ENCODE measurements at regions not wholly inside any gene's neighbourhood (a gene's known extent, or its start where the extent isn't known, plus 50 kb on each side); places are given as distances from the start of the nearest gene placed in this dataset.

DNA sequence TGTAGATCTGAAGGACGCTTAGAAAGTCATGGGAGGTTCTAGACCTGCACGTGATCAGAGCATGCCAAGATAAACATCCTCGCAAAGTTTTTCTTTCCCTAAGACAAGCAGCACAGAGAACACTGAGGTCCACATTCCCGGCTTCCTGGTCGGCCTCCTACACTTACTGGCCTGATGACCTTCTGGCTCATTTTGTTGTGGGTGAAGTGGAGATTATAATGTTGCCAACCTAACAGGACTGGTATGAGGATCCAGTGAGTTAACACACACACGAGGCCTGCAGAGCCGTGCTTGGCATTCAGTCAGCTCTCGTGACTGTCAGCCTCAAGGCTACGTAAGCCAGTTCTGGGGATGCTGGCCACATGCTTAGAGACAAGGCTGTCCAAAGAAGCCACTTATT is 186.0 kb downstream of the TENT4A start:
- WGBS, 4 donors = 34 to 43% (median 39%) methylated on average over 7 to 9 of the region's 9 CpGs
- Histone ChIP-seq H3K4me1 (replicated peaks in 1 of 2) (no peaks in the 10 kb centered on the region), H3K4me3 (no peak overlapping the region), H3K36me3 (replicated peaks in 1 of 2) (no peaks in the 10 kb centered on the region), H3K9me3 (replicated peaks in 1 of 3) (no peaks in the 10 kb centered on the region), H3K27ac (no peak overlapping the region), H3K27me3 (no peaks in the 10 kb centered on the region)
- TF ChIP-seq POLR2A (IDR thresholded peaks at IDR 0.05) (no peak), CTCF (IDR thresholded peaks at IDR 0.05) (no peak)
- intact Hi-C loops (cut with DNase I) = no loop called here
- DNase-seq = peak in 5 of 7 donors; percentile 17 to 58 (median 35)

DNA sequence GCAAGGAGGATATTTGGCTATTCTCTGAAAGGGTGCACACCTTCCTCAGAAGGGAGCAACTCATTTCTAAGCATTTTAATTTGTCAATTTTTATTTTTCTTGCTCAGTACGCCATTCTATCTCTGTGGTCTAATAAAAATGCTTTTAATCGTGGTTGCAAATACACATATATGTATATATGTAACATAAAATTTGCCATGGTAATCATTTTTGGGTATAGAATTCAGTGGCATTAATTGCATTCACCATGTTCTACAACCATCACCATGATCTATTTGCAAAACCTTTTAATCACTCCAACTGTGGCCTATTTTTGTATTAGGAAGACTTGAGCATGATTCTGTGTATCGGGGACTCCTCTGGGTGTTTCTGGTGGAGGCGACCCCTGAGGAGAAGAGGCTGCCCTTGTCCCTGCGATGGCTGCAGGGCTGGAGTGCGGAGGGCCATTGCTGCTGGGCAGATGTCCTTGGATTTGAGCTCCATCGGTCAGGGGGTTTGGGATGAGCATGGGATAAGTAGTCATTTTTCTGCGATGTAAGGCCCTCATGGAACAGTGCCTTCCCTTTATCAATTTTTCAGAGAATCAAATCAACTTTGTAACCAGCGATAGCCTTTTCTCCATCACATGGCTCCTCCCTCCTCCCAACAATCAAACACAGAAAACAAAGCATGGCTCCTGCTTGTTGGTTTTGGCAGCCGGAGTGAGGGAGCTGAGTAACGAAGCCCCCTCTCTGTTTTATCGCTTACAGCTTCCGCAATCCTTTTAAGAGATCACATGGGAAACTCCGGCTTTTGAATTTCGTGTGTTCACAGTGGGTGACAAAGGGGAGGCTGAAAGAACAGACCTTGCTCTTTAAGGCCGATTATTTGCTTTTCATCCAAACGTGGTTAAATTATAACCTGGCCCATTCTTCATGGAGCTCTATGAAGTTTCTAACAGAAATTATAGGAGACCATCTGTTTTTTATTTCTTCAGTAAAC is 187.3 kb downstream of the TENT4A start:
- TF ChIP-seq CTCF (IDR thresholded peaks at IDR 0.05) = no peak
- no peak for TF ChIP-seq POLR2A (IDR thresholded peaks at IDR 0.05)
- Histone ChIP-seq H3K4me3 (no peak overlapping the region), H3K9me3 (replicated peaks in 1 of 3) (no peaks in the 10 kb centered on the region), H3K27ac (no peak overlapping the region), H3K36me3 (replicated peaks in 1 of 2) (no peaks in the 10 kb centered on the region), H3K4me1 (replicated peaks in 1 of 2) (no peaks in the 10 kb centered on the region), H3K27me3 (no peaks in the 10 kb centered on the region)
- 73 to 78% (median 75%) methylated on average over 17 of the region's 17 CpGs for WGBS, 4 donors
- intact Hi-C loops (cut with DNase I) = no loop called here
- no peak for DNase-seq

DNA sequence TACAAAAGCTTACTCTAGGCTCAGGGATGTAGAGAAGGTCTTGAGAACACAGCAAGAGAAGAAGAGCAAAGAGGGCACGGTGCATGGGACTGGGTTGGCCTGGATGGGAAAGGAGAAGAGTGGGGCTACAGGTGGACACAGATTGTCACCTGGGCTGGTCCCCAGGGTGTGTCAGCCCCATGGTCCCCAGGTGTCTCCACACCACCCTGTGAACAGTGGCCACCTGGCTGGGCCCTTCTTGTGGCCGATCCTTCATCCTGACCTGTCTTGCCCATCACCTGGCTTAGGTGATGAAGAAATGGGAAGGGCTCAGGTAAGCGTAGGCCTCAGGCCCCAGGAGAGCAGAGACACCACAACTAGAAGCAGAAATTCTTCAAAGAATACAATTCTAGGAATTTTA is 188.9 kb downstream of the TENT4A start:
- Histone ChIP-seq H3K4me1 (replicated peaks in 1 of 2) (no peaks in the 10 kb centered on the region), H3K9me3 (replicated peaks in 1 of 3) (no peaks in the 10 kb centered on the region), H3K36me3 (replicated peaks in 1 of 2) (no peaks in the 10 kb centered on the region), H3K4me3 (no peak overlapping the region), H3K27me3 (no peaks in the 10 kb centered on the region), H3K27ac (no peak overlapping the region)
- WGBS, 4 donors = 92 to 98% (median 93%) methylated on average over 3 of the region's 3 CpGs
- no peak for DNase-seq
- TF ChIP-seq CTCF (IDR thresholded peaks at IDR 0.05) (no peak), POLR2A (IDR thresholded peaks at IDR 0.05) (no peak)
- intact Hi-C loops (cut with DNase I) = no loop called here

DNA sequence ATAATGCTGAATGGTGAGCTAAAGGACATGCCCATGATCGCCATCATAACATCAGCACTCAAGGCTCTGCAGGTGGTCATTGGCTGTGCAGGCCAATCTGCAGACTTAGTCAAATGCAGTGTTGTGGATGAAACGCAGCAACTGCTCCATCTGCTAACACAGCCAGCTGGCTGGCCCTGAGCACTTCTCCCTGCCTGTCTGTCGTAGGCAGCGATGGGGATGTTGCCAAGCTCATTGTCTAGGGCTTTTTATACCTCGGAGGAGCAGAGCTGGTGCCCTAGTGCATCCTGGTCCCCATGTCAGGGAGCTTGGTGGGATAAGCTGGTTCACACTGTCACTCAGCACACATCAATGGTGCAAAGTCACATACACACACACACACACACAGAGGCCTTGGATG is 189.4 kb downstream of the TENT4A start:
- Histone ChIP-seq H3K4me3 (no peak overlapping the region), H3K4me1 (replicated peaks in 1 of 2) (no peaks in the 10 kb centered on the region), H3K9me3 (replicated peaks in 1 of 3) (no peaks in the 10 kb centered on the region), H3K36me3 (replicated peaks in 1 of 2) (no peaks in the 10 kb centered on the region), H3K27me3 (no peaks in the 10 kb centered on the region), H3K27ac (no peak overlapping the region)
- DNase-seq = no peak
- no peak for TF ChIP-seq CTCF (IDR thresholded peaks at IDR 0.05)
- TF ChIP-seq POLR2A (IDR thresholded peaks at IDR 0.05) = no peak
- whole genome bisulfite sequencing, 4 donors = 69 to 89% (median 80%) methylated on average over 4 to 5 of the region's 5 CpGs
- intact Hi-C loops (cut with DNase I) = no loop called here
